ENCODE measurements at regions not wholly inside any gene's neighbourhood (a gene's known extent, or its start where the extent isn't known, plus 50 kb on each side); places are given as distances from the start of the nearest gene placed in this dataset.

GRCh38 chr3:141682921-141683320 is 55.2 kb upstream of the RNF7 start:
- in situ Hi-C loops (cut with HindIII; ENCODE audit: extremely low pct_ligation_motif_present, low pct_unique_long_range_greater_than_20kb), result no loop called here
- POLR2A ChIA-PET, result no interaction called here

GRCh38 chr3:141684758-141685157 is 53.3 kb upstream of the RNF7 start:
- Histone ChIP-seq H4K20me1 (ENCODE audit: insufficient read depth, low read length) (no peaks in the 10 kb centered on the region), H3K4me2 (ENCODE audit: low read depth, low read length) (no peak overlapping the region), H2AFZ (ENCODE audit: low read length) (no peak overlapping the region), H3K79me2 (ENCODE audit: insufficient read depth, low read length) (no peaks in the 10 kb centered on the region), H3K36me3 (replicated peaks in 1 of 2; ENCODE audit: control insufficient read depth in 1 of 2, insufficient read depth in 2 of 2, low read length in 2 of 2) (no peaks in the 10 kb centered on the region), H3K27ac (ENCODE audit: extremely low read length, insufficient read depth, low read length) (no peak overlapping the region), H3K27me3 (ENCODE audit: control insufficient read depth in 1 of 2, insufficient read depth in 2 of 2, low read length in 2 of 2) (no peaks in the 10 kb centered on the region), H3K4me3 (replicated peaks in 1 of 3; ENCODE audit: insufficient read depth in 1 of 3, low read depth in 2 of 3, low read length in 3 of 3) (no peak overlapping the region), H3K4me1 (ENCODE audit: insufficient read depth, low read length) (peaks cover 9% of the 10 kb centered on the region), H3K9me3 (ENCODE audit: low read length) (no peaks in the 10 kb centered on the region), H3K9ac (ENCODE audit: insufficient read depth, low read depth, low read length) (no peak overlapping the region)
- DNase-seq (ENCODE audit: low spot score) (no peak), FAIRE-seq (no peak), ATAC-seq (no peak)
- in situ Hi-C loops (cut with HindIII; ENCODE audit: extremely low pct_ligation_motif_present, low pct_unique_long_range_greater_than_20kb) (no loop called here), intact Hi-C loops (cut with micrococcal nuclease; ENCODE audit: unreplicated experiment) (no loop called here)
- TF ChIP-seq ATF7 (IDR thresholded peaks at IDR 0.05), result peak; percentile 67
- TF ChIP-seq ATF7 (CRISPR knock-in tag; IDR thresholded peaks at IDR 0.05), result no peak
- TF ChIP-seq, protein P1, sequence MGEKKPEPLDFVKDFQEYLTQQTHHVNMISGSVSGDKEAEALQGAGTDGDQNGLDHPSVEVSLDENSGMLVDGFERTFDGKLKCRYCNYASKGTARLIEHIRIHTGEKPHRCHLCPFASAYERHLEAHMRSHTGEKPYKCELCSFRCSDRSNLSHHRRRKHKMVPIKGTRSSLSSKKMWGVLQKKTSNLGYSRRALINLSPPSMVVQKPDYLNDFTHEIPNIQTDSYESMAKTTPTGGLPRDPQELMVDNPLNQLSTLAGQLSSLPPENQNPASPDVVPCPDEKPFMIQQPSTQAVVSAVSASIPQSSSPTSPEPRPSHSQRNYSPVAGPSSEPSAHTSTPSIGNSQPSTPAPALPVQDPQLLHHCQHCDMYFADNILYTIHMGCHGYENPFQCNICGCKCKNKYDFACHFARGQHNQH (CRISPR knock-in tag; IDR thresholded peaks at IDR 0.05), result no peak
- no peak for TF ChIP-seq IRF2 (CRISPR knock-in tag; IDR thresholded peaks at IDR 0.05)
- TF ChIP-seq NAIF1 (CRISPR knock-in tag; IDR thresholded peaks at IDR 0.05; ENCODE audit: borderline replicate concordance), result no peak
- no peak for TF ChIP-seq ZFP41 (CRISPR knock-in tag; IDR thresholded peaks at IDR 0.05; ENCODE audit: borderline replicate concordance)
- BruUV-seq (replicated peaks), result no TSS peak
- WGBS (ENCODE audit: low lambda C conversion rate), result 86% methylated on average over 1 of the region's 1 CpG
- CTCF ChIA-PET (ENCODE audit: low intra/inter-chr PET ratio, low total read pairs), result no interaction called here
- POLR2A ChIA-PET, result no interaction called here

More at GRCh38 chr3:141682921-141683320, 55.2 kb upstream of the RNF7 start:
- CTCF ChIA-PET (ENCODE audit: low intra/inter-chr PET ratio, low total read pairs), result no interaction called here
- Histone ChIP-seq H4K20me1 (ENCODE audit: insufficient read depth, low read length) (no peaks in the 10 kb centered on the region), H3K4me2 (ENCODE audit: low read depth, low read length) (no peak overlapping the region), H3K36me3 (replicated peaks in 1 of 2; ENCODE audit: control insufficient read depth in 1 of 2, insufficient read depth in 2 of 2, low read length in 2 of 2) (no peaks in the 10 kb centered on the region), H3K79me2 (ENCODE audit: insufficient read depth, low read length) (no peaks in the 10 kb centered on the region), H3K27ac (ENCODE audit: extremely low read length, insufficient read depth, low read length) (no peak overlapping the region), H3K4me1 (ENCODE audit: insufficient read depth, low read length) (peaks cover 9% of the 10 kb centered on the region), H3K9ac (ENCODE audit: insufficient read depth, low read depth, low read length) (no peak overlapping the region), H3K4me3 (replicated peaks in 1 of 3; ENCODE audit: insufficient read depth in 1 of 3, low read depth in 2 of 3, low read length in 3 of 3) (no peak overlapping the region), H2AFZ (ENCODE audit: low read length) (no peak overlapping the region), H3K27me3 (ENCODE audit: control insufficient read depth in 1 of 2, insufficient read depth in 2 of 2, low read length in 2 of 2) (no peaks in the 10 kb centered on the region), H3K9me3 (ENCODE audit: low read length) (no peaks in the 10 kb centered on the region)
- 75% methylated on average over 9 of the region's 9 CpGs for WGBS (ENCODE audit: low lambda C conversion rate)
- ATAC-seq (no peak), DNase-seq (ENCODE audit: low spot score) (no peak), FAIRE-seq (no peak)
- no TSS peak for BruUV-seq (replicated peaks)
- intact Hi-C loops (cut with micrococcal nuclease; ENCODE audit: unreplicated experiment), result no loop called here
- no peak for TF ChIP-seq CCDC6 (CRISPR knock-in tag; IDR thresholded peaks at IDR 0.05)
